ENCODE measurements at regions not wholly inside any gene's neighbourhood (a gene's known extent, or its start where the extent isn't known, plus 50 kb on each side); places are given as distances from the start of the nearest gene placed in this dataset.

GRCh38 chr9:129278391-129279237 lies 100.6 kb upstream of the IER5L start:
- TF ChIP-seq POLR2A (IDR thresholded peaks at IDR 0.05; ENCODE audit: low read depth, low read length), result no peak
- TF ChIP-seq CTCF (conservative IDR thresholded peaks at IDR 0.05; ENCODE audit: low read depth, low read length), result no peak
- TF ChIP-seq FOS (IDR thresholded peaks at IDR 0.05; ENCODE audit: low read depth, low read length), result no peak
- no peak for TF ChIP-seq RFX5 (IDR thresholded peaks at IDR 0.05; ENCODE audit: low read depth, low read length)
- TF ChIP-seq BHLHE40 (IDR thresholded peaks at IDR 0.05; ENCODE audit: low read depth, low read length), result no peak
- TF ChIP-seq MAZ (IDR thresholded peaks at IDR 0.05; ENCODE audit: borderline replicate concordance, low read depth, low read length), result no peak
- TF ChIP-seq CEBPB (IDR thresholded peaks at IDR 0.05; ENCODE audit: low read depth, low read length), result no peak
- no peak for TF ChIP-seq ELK1 (IDR thresholded peaks at IDR 0.05; ENCODE audit: borderline replicate concordance, low read depth, low read length)
- no peak for TF ChIP-seq CHD1 (IDR thresholded peaks at IDR 0.05; ENCODE audit: low read depth, low read length)
- no peak for TF ChIP-seq RAD21 (IDR thresholded peaks at IDR 0.05; ENCODE audit: low read length)
- TF ChIP-seq USF2 (IDR thresholded peaks at IDR 0.05; ENCODE audit: low read depth, low read length), result no peak
- no peak for TF ChIP-seq SMC3 (IDR thresholded peaks at IDR 0.05; ENCODE audit: low read depth, low read length)
- TF ChIP-seq RCOR1 (IDR thresholded peaks at IDR 0.05; ENCODE audit: insufficient replicate concordance, low read length), result no peak
- no peak for TF ChIP-seq MAFK (IDR thresholded peaks at IDR 0.05; ENCODE audit: low read depth, low read length)
